KOPT-K1 (cell line): ENCODE measurements at regions not wholly inside any gene's neighbourhood (a gene's known extent, or its start where the extent isn't known, plus 50 kb on each side); places are given as distances from the start of the nearest gene placed in this dataset.

Experiments
- H3K27ac ChIP-seq: fragments of 200-600 bp; sonication (generic); 2 replicates; pipeline ENCODE4 v1.5.1; 2016; ENCODE audit warnings: antibody characterized with exemption, mild to moderate bottlenecking, low read depth, low read length; ENCODE audit not compliant: poor library complexity, severe bottlenecking
- H3K36me3 ChIP-seq: fragments of 200-600 bp; sonication (generic); 2 replicates; pipeline ENCODE4 v1.5.1; 2017; ENCODE audit warnings: antibody characterized with exemption, mild to moderate bottlenecking, low read length, moderate library complexity; ENCODE audit not compliant: insufficient read depth
- H3K9me3 ChIP-seq: fragments of 200-600 bp; sonication (generic); 2 replicates; pipeline ENCODE4 v1.5.1; 2017; ENCODE audit warnings: antibody characterized with exemption, low read length, mild to moderate bottlenecking; ENCODE audit not compliant: insufficient read depth, poor library complexity, severe bottlenecking

GRCh38 chr7:45514944-45515343 is 59.2 kb upstream of the ADCY1 start:
- Histone ChIP-seq H3K9me3 (peaks cover 19% of the 10 kb centered on the region), H3K27ac (no peak overlapping the region), H3K36me3 (no peaks in the 10 kb centered on the region)

GRCh38 chr7:45515346-45515745 is 58.8 kb upstream of the ADCY1 start:
- H3K36me3 ChIP-seq: no peaks in the 10 kb centered on the region
- no peak overlapping the region for H3K27ac ChIP-seq
- H3K9me3 ChIP-seq: peaks cover 19% of the 10 kb centered on the region
